NB4 (cell line): ENCODE measurements at regions not wholly inside any gene's neighbourhood (a gene's known extent, or its start where the extent isn't known, plus 50 kb on each side); places are given as distances from the start of the nearest gene placed in this dataset.

Experiments used
- DNase-seq: peaks from one replicate; pipeline ENCODE4 v3.0.0; 2010; ENCODE audit warnings: low read depth
- H3K4me3 ChIP-seq: one replicate; pipeline ENCODE4 v1.5.1; 2011; ENCODE audit warnings: mild to moderate bottlenecking, low read depth, low read length, moderate library complexity
- MYC ChIP-seq: IDR thresholded peaks from 2 replicates; pipeline ENCODE4 v1.6.1; 2011; ENCODE audit warnings: low read depth, low read length
- POLR2A ChIP-seq: IDR thresholded peaks from 2 replicates; pipeline ENCODE4 v1.6.1; 2011; ENCODE audit warnings: mild to moderate bottlenecking; ENCODE audit not compliant: insufficient read length; ENCODE audit errors: extremely low read depth
- TF ChIP-seq, protein P1 (sequence below): IDR thresholded peaks from one replicate; pipeline ENCODE4 v1.5.1; 2012; ENCODE audit warnings: low read depth, low read length
- TF ChIP-seq, protein P2 (sequence below): IDR thresholded peaks from 2 replicates; pipeline ENCODE4 v1.6.1; 2011; ENCODE audit warnings: low read depth, low read length

DNA sequence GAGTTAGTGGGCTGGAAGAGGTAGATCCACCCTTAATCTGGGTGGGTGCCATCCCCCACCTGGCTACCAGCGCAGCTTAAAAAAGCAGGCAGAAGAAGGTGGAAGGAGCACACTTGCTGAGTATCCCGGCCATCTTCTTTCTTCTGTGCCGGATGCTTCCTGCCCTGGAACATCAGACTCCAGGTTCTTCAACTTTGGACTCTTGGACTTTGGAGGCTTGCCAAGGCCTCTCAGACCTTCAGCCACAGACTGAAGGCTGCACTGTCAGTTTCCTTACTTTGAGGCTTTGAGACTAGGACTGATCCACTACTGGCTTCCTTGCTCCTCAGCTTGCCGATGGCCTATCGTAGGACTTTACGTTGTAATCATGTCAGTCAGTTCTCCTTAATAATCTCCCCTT, 127.6 kb upstream of the GPC6 start:
- H3K4me3 ChIP-seq = no peak overlapping the region
- TF ChIP-seq, protein P1, sequence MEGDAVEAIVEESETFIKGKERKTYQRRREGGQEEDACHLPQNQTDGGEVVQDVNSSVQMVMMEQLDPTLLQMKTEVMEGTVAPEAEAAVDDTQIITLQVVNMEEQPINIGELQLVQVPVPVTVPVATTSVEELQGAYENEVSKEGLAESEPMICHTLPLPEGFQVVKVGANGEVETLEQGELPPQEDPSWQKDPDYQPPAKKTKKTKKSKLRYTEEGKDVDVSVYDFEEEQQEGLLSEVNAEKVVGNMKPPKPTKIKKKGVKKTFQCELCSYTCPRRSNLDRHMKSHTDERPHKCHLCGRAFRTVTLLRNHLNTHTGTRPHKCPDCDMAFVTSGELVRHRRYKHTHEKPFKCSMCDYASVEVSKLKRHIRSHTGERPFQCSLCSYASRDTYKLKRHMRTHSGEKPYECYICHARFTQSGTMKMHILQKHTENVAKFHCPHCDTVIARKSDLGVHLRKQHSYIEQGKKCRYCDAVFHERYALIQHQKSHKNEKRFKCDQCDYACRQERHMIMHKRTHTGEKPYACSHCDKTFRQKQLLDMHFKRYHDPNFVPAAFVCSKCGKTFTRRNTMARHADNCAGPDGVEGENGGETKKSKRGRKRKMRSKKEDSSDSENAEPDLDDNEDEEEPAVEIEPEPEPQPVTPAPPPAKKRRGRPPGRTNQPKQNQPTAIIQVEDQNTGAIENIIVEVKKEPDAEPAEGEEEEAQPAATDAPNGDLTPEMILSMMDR = no peak
- no peak for TF ChIP-seq POLR2A
- TF ChIP-seq, protein P2, sequence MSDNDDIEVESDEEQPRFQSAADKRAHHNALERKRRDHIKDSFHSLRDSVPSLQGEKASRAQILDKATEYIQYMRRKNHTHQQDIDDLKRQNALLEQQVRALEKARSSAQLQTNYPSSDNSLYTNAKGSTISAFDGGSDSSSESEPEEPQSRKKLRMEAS = no peak
- no peak for TF ChIP-seq MYC
- DNase-seq = no peak

DNA sequence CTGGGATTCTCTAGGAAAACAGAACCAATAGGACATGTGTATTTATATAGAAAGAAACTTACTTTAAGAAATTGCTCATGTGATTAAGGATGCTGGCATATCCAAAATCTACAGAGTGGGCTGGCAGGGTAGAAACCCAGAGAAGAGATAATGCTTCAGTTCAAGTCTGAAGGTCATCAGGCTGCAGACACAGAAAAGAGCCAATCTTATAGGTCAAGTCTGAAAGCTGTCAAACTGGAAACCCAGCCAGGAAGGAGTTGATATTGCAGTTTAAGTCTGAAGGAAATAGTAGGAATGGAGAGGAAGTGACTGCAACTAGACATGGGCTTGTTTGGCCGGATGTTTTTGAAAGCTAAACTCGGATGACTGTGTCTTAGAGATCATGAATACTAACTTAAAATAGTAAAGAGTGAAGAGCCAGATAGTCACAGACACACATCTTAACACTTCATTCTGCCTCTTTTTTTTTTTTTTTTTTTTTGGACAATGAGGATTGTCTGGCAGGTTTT, 125.3 kb upstream of the GPC6 start:
- no peak overlapping the region for H3K4me3 ChIP-seq
- TF ChIP-seq, protein P1 = no peak
- TF ChIP-seq, protein P2 = no peak
- TF ChIP-seq MYC = no peak
- TF ChIP-seq POLR2A = no peak
- DNase-seq = no peak

DNA sequence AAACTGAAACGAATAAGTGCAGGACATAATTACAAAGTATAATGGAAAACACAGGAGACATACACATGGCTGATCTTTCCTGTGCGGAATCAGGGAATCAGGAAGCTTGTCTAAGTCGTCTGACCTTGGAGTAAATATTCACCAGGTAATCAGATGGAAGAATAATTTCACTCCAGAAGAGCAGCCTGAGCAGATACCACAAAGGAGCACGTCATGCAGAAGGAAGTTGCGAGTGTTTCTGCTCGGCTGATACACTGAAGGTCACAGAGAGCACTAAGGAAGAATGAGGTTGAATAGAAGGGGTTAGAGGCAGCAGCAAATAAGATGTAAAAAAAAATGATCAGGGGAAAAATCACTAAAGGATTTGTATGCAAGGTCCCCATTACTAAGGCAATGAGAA, 122.3 kb upstream of the GPC6 start:
- TF ChIP-seq MYC (no peak), POLR2A (no peak)
- TF ChIP-seq, protein P2 = no peak
- TF ChIP-seq, protein P1 = no peak
- no peak overlapping the region for H3K4me3 ChIP-seq
- no peak for DNase-seq

DNA sequence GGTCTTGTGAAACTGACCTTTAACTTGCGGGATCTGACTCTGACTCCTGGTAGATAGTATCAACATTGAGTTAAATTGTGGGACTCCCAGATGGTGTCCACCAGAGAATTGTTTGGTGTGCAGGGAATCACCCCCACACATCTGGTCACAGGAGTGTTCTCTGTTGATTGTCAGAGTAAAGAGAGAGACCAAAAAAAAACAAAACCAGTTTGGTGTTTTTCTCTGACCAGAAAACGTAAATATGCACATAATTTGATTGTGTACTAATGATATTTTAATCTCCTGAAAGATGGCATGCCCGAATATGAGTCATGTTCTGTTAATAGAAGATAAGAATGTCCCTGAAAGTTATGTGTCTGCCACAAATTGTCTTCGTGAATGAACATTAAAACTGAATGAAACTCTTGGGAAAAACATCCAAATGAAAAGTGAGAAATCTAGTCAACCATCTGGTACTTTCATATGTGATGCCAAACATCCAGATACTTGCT, 118.5 kb upstream of the GPC6 start:
- no peak overlapping the region for H3K4me3 ChIP-seq
- TF ChIP-seq, protein P1 = no peak
- DNase-seq = no peak

DNA sequence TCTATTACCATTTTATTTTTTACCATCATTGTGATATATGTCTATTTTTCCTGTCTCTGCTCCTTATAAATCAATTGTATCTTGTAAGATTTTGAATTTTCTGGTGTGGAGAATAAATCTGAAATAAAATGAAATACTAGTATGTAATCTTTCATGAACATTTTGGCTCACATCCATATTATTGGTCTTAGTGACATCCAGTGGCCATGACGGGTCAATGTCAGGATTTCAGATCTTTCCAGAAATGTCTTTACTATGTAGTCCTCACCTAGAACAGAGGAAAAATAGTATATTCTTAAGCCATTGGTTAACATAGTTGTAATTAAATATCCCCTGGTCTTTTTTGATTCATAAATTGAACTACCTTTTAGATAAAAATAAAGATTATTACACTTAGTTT, 109.8 kb upstream of the GPC6 start:
- H3K4me3 ChIP-seq = no peak overlapping the region
- DNase-seq = peak; percentile 6
- TF ChIP-seq MYC (no peak), POLR2A (no peak)
- TF ChIP-seq, protein P2 = no peak
- TF ChIP-seq, protein P1 = no peak

DNA sequence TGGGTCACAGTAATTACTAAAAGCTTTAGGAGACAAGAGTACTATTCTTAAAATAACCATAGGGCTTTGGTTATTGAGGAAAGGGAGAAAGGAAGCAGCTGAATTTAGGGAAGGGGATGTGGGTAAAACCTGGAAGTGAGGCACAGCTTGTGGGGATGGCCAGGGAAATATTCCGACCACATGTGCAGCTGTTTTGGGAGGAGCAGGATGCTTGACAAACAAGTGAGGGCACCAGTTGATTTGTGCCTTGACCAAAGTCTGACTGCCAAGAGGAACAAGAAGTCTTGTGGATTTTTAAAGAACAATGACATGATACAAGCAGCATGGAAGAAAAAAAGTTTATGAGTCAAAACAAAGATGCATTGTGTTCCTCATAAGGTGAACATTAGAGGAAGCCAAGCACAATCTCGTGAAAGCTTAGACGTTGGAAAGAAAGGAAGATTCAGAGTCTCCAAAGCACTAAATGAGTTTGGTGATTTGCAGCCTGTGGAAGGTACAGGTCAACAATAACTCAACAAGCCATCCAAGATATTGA, 108.5 kb upstream of the GPC6 start:
- DNase-seq = no peak
- no peak overlapping the region for H3K4me3 ChIP-seq
- TF ChIP-seq, protein P2 = no peak
